HepG2 (cell line): ENCODE measurements at regions not wholly inside any gene's neighbourhood (a gene's known extent, or its start where the extent isn't known, plus 50 kb on each side); places are given as distances from the start of the nearest gene placed in this dataset.

ENCODE experiments used
- ATAC-seq: fragments of 200-7000 bp; cut with Tn5 transposase; 3 replicates; pipeline ENCODE4 v1.9.1; 2020; ENCODE audit warnings: mild to moderate bottlenecking, moderate library complexity
- BruUV-seq: library from RNA; stranded (reverse); fragments of 400-500 nt; replicated peaks from 2 replicates; lab custom pipeline; 2021; lab: Mats Ljungman, UMichigan
- CTCF ChIA-PET: fragments of 300-600 bp; formaldehyde crosslinking; extraction: SDS; loops from one replicate; lab custom pipeline; 2021; ENCODE audit warnings: low total read pairs, inconsistent platforms, low intra/inter-chr PET ratio; lab: Yijun Ruan, JAX
- POLR2A ChIA-PET: fragments of 350-600 bp; sonication (Branson Sonifier 250); formaldehyde crosslinking; loops from one replicate; lab custom pipeline; 2020; ENCODE audit warnings: antibody characterized with exemption, inconsistent platforms; lab: Yijun Ruan, JAX
- DNase-seq: peaks from one replicate; pipeline ENCODE4 v3.0.0-alpha.2; 2015; ENCODE audit warnings: low spot score
- FAIRE-seq: peaks from 3 replicates; lab custom pipeline; 2011; peaks lifted over from hg19 to GRCh38; lab: Jason Lieb, UNC
- H2AFZ ChIP-seq: one replicate; pipeline ENCODE4 v1.6.1; 2011; ENCODE audit warnings: low read length, inconsistent platforms
- H3K27ac ChIP-seq: fragments of 300-600 bp; 3 replicates; pipeline ENCODE4 v1.8.0; 2011; ENCODE audit warnings: mixed run types, mild to moderate bottlenecking, mixed read lengths, low read length, inconsistent platforms; ENCODE audit not compliant: insufficient read depth; ENCODE audit errors: extremely low read length
- H3K27me3 ChIP-seq, 2 experiments: fragments of 200-600 bp in 1 of 2; 2 replicates in 1 of 2; 3 replicates in 1 of 2; pipeline versions ENCODE4 v1.6.0 to v1.8.0; 2011; ENCODE audit warnings: low read length in 2 of 2, mild to moderate bottlenecking in 2 of 2, moderate library complexity in 2 of 2, inconsistent platforms in 1 of 2; ENCODE audit not compliant: insufficient read depth in 2 of 2, control insufficient read depth in 1 of 2
- H3K36me3 ChIP-seq, 2 experiments: fragments of 200-600 bp in 1 of 2; replicated peaks in 1 of 2; 2 replicates in 1 of 2; 3 replicates in 1 of 2; pipeline versions ENCODE4 v1.5.1 to v1.8.0; 2011; ENCODE audit warnings: low read length in 2 of 2, inconsistent platforms in 1 of 2; ENCODE audit not compliant: insufficient read depth in 2 of 2, control insufficient read depth in 1 of 2
- H3K4me1 ChIP-seq: 2 replicates; pipeline ENCODE4 v1.5.1; 2012; ENCODE audit warnings: low read length, inconsistent platforms; ENCODE audit not compliant: insufficient read depth
- H3K4me2 ChIP-seq: 2 replicates; pipeline ENCODE4 v1.6.0; 2011; ENCODE audit warnings: low read depth, low read length, inconsistent platforms
- H3K4me3 ChIP-seq, 3 experiments: fragments of 200-600 bp in 1 of 3; sonication (generic), shearing (Covaris generic) in 1 of 3; replicated peaks in 1 of 3; 2 replicates each; pipeline ENCODE4 v1.5.1; 2011 to 2016; ENCODE audit warnings: low read length in 3 of 3, inconsistent platforms in 2 of 3, low read depth in 2 of 3, mild to moderate bottlenecking in 2 of 3, control low read depth in 1 of 3, mixed read lengths in 1 of 3; ENCODE audit not compliant: insufficient read depth in 1 of 3
- H3K79me2 ChIP-seq: one replicate; pipeline ENCODE4 v1.6.1; 2011; ENCODE audit warnings: low read length, inconsistent platforms; ENCODE audit not compliant: insufficient read depth
- H3K9ac ChIP-seq: 2 replicates; pipeline ENCODE4 v1.6.0; 2011; ENCODE audit warnings: mild to moderate bottlenecking, low read depth, low read length, inconsistent platforms; ENCODE audit not compliant: insufficient read depth
- H3K9me3 ChIP-seq: 2 replicates; pipeline ENCODE4 v1.5.1; 2012; ENCODE audit warnings: mild to moderate bottlenecking, low read length
- H4K20me1 ChIP-seq: 2 replicates; pipeline ENCODE4 v1.6.0; 2011; ENCODE audit warnings: inconsistent platforms, mild to moderate bottlenecking, low read length, moderate library complexity; ENCODE audit not compliant: insufficient read depth
- AHR ChIP-seq: IDR thresholded peaks from 2 replicates; pipeline ENCODE4 v1.6.1; 2018; ENCODE audit warnings: missing genetic modification reagents, missing compliant biosample characterization
- CCAR2 ChIP-seq: fragments of 200-400 bp; formaldehyde crosslinking; optimal IDR thresholded peaks from 2 replicates; pipeline ENCODE3; 2018; ENCODE audit warnings: low read depth, mild to moderate bottlenecking, low read length, moderate library complexity
- HOXA3 ChIP-seq: sonication (generic); formaldehyde crosslinking; IDR thresholded peaks from 2 replicates; pipeline ENCODE4 v1.5.0; 2020; ENCODE audit warnings: missing genetic modification reagents
- MYPOP ChIP-seq: sonication (generic); formaldehyde crosslinking; IDR thresholded peaks from 2 replicates; pipeline ENCODE4 v1.8.1; 2023; ENCODE audit warnings: mild to moderate bottlenecking, moderate library complexity, missing genetic modification reagents
- RBAK ChIP-seq: sonication (generic); formaldehyde crosslinking; IDR thresholded peaks from 2 replicates; pipeline ENCODE4 v1.5.1; 2020; ENCODE audit warnings: mild to moderate bottlenecking, missing genetic modification reagents
- SIX4 ChIP-seq: sonication (generic); formaldehyde crosslinking; IDR thresholded peaks from 2 replicates; pipeline ENCODE4 v1.4.0; 2020; ENCODE audit warnings: missing genetic modification reagents
- SRSF1 ChIP-seq: fragments of 200-400 bp; formaldehyde crosslinking; optimal IDR thresholded peaks from 2 replicates; pipeline ENCODE3; 2017; ENCODE audit warnings: mild to moderate bottlenecking, low read depth, low read length, moderate library complexity
- ZBTB26 ChIP-seq: IDR thresholded peaks from 2 replicates; pipeline ENCODE4 v1.6.1; 2016; ENCODE audit warnings: missing compliant biosample characterization, missing genetic modification reagents, borderline replicate concordance
- ZBTB44 ChIP-seq: sonication (generic); formaldehyde crosslinking; IDR thresholded peaks from 2 replicates; pipeline ENCODE4 v1.4.0; 2020; ENCODE audit warnings: missing genetic modification reagents
- ZNF264 ChIP-seq: sonication (generic); formaldehyde crosslinking; IDR thresholded peaks from 2 replicates; pipeline ENCODE4 v1.4.0; 2020; ENCODE audit warnings: missing genetic modification reagents
- ZNF296 ChIP-seq: sonication (generic); formaldehyde crosslinking; conservative IDR thresholded peaks from 2 replicates; pipeline ENCODE4 v1.5.0; 2020; ENCODE audit warnings: mild to moderate bottlenecking, missing genetic modification reagents
- ZNF451 ChIP-seq: sonication (generic); formaldehyde crosslinking; IDR thresholded peaks from 2 replicates; pipeline ENCODE4 v1.5.0; 2020; ENCODE audit warnings: mild to moderate bottlenecking, missing genetic modification reagents
- ZNF691 ChIP-seq: sonication (generic); formaldehyde crosslinking; IDR thresholded peaks from 2 replicates; pipeline ENCODE4 v1.4.0; 2020; ENCODE audit warnings: missing genetic modification reagents, low read depth, mild to moderate bottlenecking, borderline replicate concordance
- WGBS: methylation state at CpG from one replicate; pipeline ENCODE4 v1.1.6; 2017; ENCODE audit warnings: low lambda C conversion rate; 5-methylcytosine and 5-hydroxymethylcytosine counted together
- in situ Hi-C: cut with HindIII; loops from 2 replicates; pipeline ENCODE4 v1.10.0; 2017; ENCODE audit warnings: low pct_unique_long_range_greater_than_20kb; ENCODE audit not compliant: extremely low pct_ligation_motif_present
- intact Hi-C: fragments of 100-400 bp; cut with micrococcal nuclease; formaldehyde crosslinking; loops from one replicate; pipeline ENCODE4 v1.10.0; 2022; ENCODE audit not compliant: unreplicated experiment

GRCh38 chr12:65640489-65640901, 183.8 kb upstream of the HMGA2 start:
- Histone ChIP-seq H3K36me3 (no peaks in the 10 kb centered on the region), H3K9ac (no peak overlapping the region), H3K4me1 (peaks cover under 1% of the 10 kb centered on the region; the same call in 1 of the 2 replicates), H3K9me3 (no peaks in the 10 kb centered on the region), H3K27ac (no peak overlapping the region), H2AFZ (no peak overlapping the region), H3K27me3 (peaks cover 0 to 6% of the 10 kb centered on the region in 2 experiments; a peak in 2 of 5 replicates), H3K4me2 (no peak overlapping the region), H3K4me3 (no peak overlapping the region), H3K79me2 (no peaks in the 10 kb centered on the region), H4K20me1 (no peaks in the 10 kb centered on the region)
- FAIRE-seq (no peak), ATAC-seq (no peak), DNase-seq (no peak)
- in situ Hi-C loops: no loop called here
- no TSS peak for BruUV-seq
- intact Hi-C loops: no loop called here
- 5% methylated on average over 3 of the region's 3 CpGs for WGBS
- TF ChIP-seq AHR (CRISPR knock-in tag): no peak
- no peak for TF ChIP-seq MYPOP (CRISPR knock-in tag)
- no peak for TF ChIP-seq HOXA3
- TF ChIP-seq ZNF451 (CRISPR knock-in tag): no peak
- TF ChIP-seq SIX4 (CRISPR knock-in tag): no peak
- TF ChIP-seq ZNF264: no peak
- TF ChIP-seq ZNF296: no peak
- no peak for TF ChIP-seq SRSF1
- no peak for TF ChIP-seq ZBTB26
- TF ChIP-seq RBAK: no peak
- no peak for TF ChIP-seq CCAR2
- TF ChIP-seq ZBTB44 (CRISPR knock-in tag): no peak
- no peak for TF ChIP-seq ZNF691 (CRISPR knock-in tag)
- TF ChIP-seq, all 625 proteins: peak for 0
- ChIA-PET CTCF (no interaction called here), POLR2A (no interaction called here)
